Neural progenitor cell (in vitro differentiated cells): ENCODE measurements at regions not wholly inside any gene's neighbourhood (a gene's known extent, or its start where the extent isn't known, plus 50 kb on each side); places are given as distances from the start of the nearest gene placed in this dataset.

Source experiments
- EZH2 ChIP-seq: fragments of 200-600 bp; sonication (generic); IDR thresholded peaks from 2 replicates; pipeline ENCODE4 v1.6.1; 2017; ENCODE audit warnings: antibody characterized with exemption, mild to moderate bottlenecking, moderate library complexity
- TF ChIP-seq, protein P1 (sequence below): fragments of 200-600 bp; sonication (generic); IDR thresholded peaks from 2 replicates; pipeline ENCODE4 v1.5.1; 2017; ENCODE audit warnings: antibody characterized with exemption, mild to moderate bottlenecking

DNA sequence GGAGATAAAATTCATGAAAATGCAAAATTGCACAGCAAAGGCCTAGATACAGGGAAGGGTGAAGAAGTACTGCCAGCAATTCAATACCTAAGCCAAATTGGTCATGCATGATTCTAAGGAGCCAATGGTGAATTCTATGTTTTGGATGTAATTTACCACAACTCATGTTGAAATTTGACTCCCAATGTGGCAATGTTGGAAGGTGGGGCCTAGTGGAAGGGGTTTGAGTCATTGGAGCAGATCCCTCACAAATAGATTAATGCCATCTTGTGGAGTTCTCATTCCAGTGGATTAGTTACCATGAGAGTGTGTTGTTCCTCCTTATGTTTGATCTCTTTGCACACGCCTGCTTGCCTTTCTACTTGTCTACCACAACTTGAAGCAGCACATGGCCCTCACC, 194.0 kb upstream of the ALG10 start:
- TF ChIP-seq, protein P1, sequence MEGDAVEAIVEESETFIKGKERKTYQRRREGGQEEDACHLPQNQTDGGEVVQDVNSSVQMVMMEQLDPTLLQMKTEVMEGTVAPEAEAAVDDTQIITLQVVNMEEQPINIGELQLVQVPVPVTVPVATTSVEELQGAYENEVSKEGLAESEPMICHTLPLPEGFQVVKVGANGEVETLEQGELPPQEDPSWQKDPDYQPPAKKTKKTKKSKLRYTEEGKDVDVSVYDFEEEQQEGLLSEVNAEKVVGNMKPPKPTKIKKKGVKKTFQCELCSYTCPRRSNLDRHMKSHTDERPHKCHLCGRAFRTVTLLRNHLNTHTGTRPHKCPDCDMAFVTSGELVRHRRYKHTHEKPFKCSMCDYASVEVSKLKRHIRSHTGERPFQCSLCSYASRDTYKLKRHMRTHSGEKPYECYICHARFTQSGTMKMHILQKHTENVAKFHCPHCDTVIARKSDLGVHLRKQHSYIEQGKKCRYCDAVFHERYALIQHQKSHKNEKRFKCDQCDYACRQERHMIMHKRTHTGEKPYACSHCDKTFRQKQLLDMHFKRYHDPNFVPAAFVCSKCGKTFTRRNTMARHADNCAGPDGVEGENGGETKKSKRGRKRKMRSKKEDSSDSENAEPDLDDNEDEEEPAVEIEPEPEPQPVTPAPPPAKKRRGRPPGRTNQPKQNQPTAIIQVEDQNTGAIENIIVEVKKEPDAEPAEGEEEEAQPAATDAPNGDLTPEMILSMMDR: no peak
- TF ChIP-seq EZH2: no peak
